Gastrocnemius medialis (tissue), 4 donors: ENCODE measurements at regions not wholly inside any gene's neighbourhood (a gene's known extent, or its start where the extent isn't known, plus 50 kb on each side); places are given as distances from the start of the nearest gene placed in this dataset.
"Not testable (repeated sequence)": the region's sequence is repeated elsewhere in the genome, so short reads cannot be mapped to it uniquely, and the experiment has no call there.

Experiments used
- POLR2A ChIP-seq, 2 donors: fragments of 450-650 bp; IDR thresholded peaks; one replicate each; pipeline ENCODE4 v1.6.1; 2017; ENCODE audit warnings: antibody characterized with exemption in 2 of 2, mild to moderate bottlenecking in 2 of 2, moderate library complexity in 2 of 2
- TF ChIP-seq, protein P1 (sequence below), 5 experiments: fragments of 450-650 bp in 3 of 5; fragments of 200-600 bp in 2 of 5; sonication (generic) in 2 of 5; IDR thresholded peaks in 4 of 5; conservative IDR thresholded peaks in 1 of 5; 1 replicate in 4 of 5; 2 replicates in 1 of 5; pipeline ENCODE4 v1.5.1; 2016 to 2019; ENCODE audit warnings: antibody characterized with exemption in 5 of 5, mild to moderate bottlenecking in 3 of 5, moderate library complexity in 3 of 5

DNA sequence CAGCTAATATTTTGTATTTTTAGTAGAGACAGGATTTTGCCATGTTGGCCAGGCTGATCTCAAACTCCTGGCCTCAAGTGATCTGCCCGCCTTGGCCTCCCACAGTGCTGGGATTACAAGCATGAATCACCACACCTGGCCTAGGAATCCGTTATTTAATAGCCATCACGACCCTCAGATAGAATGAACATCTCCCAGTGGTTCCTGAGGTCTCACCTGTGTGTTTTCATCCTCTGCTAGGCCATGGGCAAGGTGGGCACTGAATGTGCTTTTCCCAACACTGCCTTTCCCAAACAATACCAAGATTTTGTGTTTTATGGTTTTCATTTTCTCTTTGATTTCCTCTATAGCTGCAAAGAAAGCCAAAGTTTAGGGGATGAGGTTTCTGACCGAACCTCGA, 92.2 kb upstream of the SLC25A48 start:
- TF ChIP-seq, protein P1, sequence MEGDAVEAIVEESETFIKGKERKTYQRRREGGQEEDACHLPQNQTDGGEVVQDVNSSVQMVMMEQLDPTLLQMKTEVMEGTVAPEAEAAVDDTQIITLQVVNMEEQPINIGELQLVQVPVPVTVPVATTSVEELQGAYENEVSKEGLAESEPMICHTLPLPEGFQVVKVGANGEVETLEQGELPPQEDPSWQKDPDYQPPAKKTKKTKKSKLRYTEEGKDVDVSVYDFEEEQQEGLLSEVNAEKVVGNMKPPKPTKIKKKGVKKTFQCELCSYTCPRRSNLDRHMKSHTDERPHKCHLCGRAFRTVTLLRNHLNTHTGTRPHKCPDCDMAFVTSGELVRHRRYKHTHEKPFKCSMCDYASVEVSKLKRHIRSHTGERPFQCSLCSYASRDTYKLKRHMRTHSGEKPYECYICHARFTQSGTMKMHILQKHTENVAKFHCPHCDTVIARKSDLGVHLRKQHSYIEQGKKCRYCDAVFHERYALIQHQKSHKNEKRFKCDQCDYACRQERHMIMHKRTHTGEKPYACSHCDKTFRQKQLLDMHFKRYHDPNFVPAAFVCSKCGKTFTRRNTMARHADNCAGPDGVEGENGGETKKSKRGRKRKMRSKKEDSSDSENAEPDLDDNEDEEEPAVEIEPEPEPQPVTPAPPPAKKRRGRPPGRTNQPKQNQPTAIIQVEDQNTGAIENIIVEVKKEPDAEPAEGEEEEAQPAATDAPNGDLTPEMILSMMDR (IDR thresholded peaks at IDR 0.05 in 4 of 5, conservative IDR thresholded peaks at IDR 0.05 in 1 of 5), result not testable (repeated sequence)
- not testable (repeated sequence) for TF ChIP-seq POLR2A (IDR thresholded peaks at IDR 0.05)
